Body of pancreas (tissue), 4 donors: ENCODE measurements at regions not wholly inside any gene's neighbourhood (a gene's known extent, or its start where the extent isn't known, plus 50 kb on each side); places are given as distances from the start of the nearest gene placed in this dataset.

Experiments
- ATAC-seq: fragments of 150-250 bp; one replicate; pipeline ENCODE4 v1.9.1; 2016
- DNase-seq, 4 donors: peaks; one replicate each; pipeline ENCODE4 v3.0.0-alpha.2; 2019
- H3K27ac ChIP-seq, 4 donors: fragments of 200-600 bp; sonication (generic); 1 replicate in 3 of 4; 2 replicates in 1 of 4; pipeline versions ENCODE4 v1.5.1 to v1.6.1; 2016 to 2019; ENCODE audit warnings: mild to moderate bottlenecking in 1 of 4, mixed read lengths in 1 of 4, moderate library complexity in 1 of 4
- H3K27me3 ChIP-seq, 2 donors: fragments of 200-600 bp; sonication (generic); one replicate each; pipeline ENCODE4 v1.6.0; 2016; ENCODE audit warnings: mild to moderate bottlenecking in 1 of 2
- H3K36me3 ChIP-seq, 2 donors: fragments of 200-600 bp; sonication (generic); replicated peaks in 1 of 2; 2 replicates each; pipeline ENCODE4 v1.5.1; 2016; ENCODE audit warnings: low read depth in 2 of 2; ENCODE audit not compliant: insufficient read depth in 1 of 2
- H3K4me1 ChIP-seq: fragments of 200-600 bp; sonication (generic); one replicate; pipeline ENCODE4 v1.6.0; 2016
- H3K4me3 ChIP-seq, 2 donors: fragments of 200-600 bp; sonication (generic); 1 replicate in 1 of 2; 2 replicates in 1 of 2; pipeline ENCODE4 v1.5.1; 2016 to 2019
- H3K9me3 ChIP-seq, 3 donors: fragments of 200-600 bp; sonication (generic); 1 replicate in 2 of 3; 2 replicates in 1 of 3; pipeline ENCODE4 v1.5.1; 2016
- CTCF ChIP-seq, 7 experiments: fragments of 450-650 bp in 4 of 7; fragments of 200-600 bp in 3 of 7; sonication (generic) in 3 of 7; IDR thresholded peaks; one replicate each; pipeline ENCODE4 v1.5.1; 2016 to 2019; ENCODE audit warnings: antibody characterized with exemption in 7 of 7
- POLR2A ChIP-seq, 3 donors: fragments of 450-650 bp; IDR thresholded peaks; one replicate each; pipeline ENCODE4 v1.6.1; 2016; ENCODE audit warnings: antibody characterized with exemption in 3 of 3, mild to moderate bottlenecking in 2 of 3
- WGBS, 2 donors: methylation state at CpG; one replicate each; pipeline ENCODE4 v1.1.5; 2017; 5-methylcytosine and 5-hydroxymethylcytosine counted together
- intact Hi-C: fragments of 100-400 bp; cut with DNase I; formaldehyde crosslinking; loops from one replicate; pipeline ENCODE4 v1.15.1; 2023

- no peak overlapping the region for H3K27ac ChIP-seq
- H3K36me3 ChIP-seq: no peaks in the 10 kb centered on the region
- no peak overlapping the region for H3K4me3 ChIP-seq
- intact Hi-C loops: no loop called here
- DNase-seq (peak in 3 of 4 donors; percentile 68 to 78 (median 75)), ATAC-seq (peak; percentile 60)
- WGBS, 2 donors: 43 to 49% methylated on average over 7 of the region's 7 CpGs
- no peaks in the 10 kb centered on the region for H3K9me3 ChIP-seq
- H3K27me3 ChIP-seq: no peaks in the 10 kb centered on the region
- peaks cover 18% of the 10 kb centered on the region for H3K4me1 ChIP-seq
- TF ChIP-seq CTCF (IDR thresholded peaks at IDR 0.05) (peak in 2 of 7 experiments; percentile 18 to 33), POLR2A (IDR thresholded peaks at IDR 0.05) (no peak)
These were observed 90.3 kb downstream of the VEGFA start for GRCh38 chr6:43860285-43860684.

- whole genome bisulfite sequencing, 2 donors: 92 to 94% methylated on average over 9 of the region's 9 CpGs
- Histone ChIP-seq H3K9me3 (no peaks in the 10 kb centered on the region), H3K4me3 (no peak overlapping the region), H3K27ac (no peak overlapping the region), H3K36me3 (no peaks in the 10 kb centered on the region), H3K4me1 (peaks cover 23% of the 10 kb centered on the region), H3K27me3 (no peaks in the 10 kb centered on the region)
- TF ChIP-seq CTCF (IDR thresholded peaks at IDR 0.05): no peak
- no peak for TF ChIP-seq POLR2A (IDR thresholded peaks at IDR 0.05)
- no peak for DNase-seq
- ATAC-seq: no peak
- intact Hi-C loops: loop anchor here (10.0 kb wide), 1 partner anchor 226 kb away; no protein-coding TSS in a partner anchor
These were observed 89.2 kb downstream of the VEGFA start for GRCh38 chr6:43859213-43859612.

GRCh38 chr6:43858161-43859153 lies 88.4 kb downstream of the VEGFA start:
- 85 to 88% methylated on average over 7 to 11 of the region's 11 CpGs for WGBS, 2 donors
- TF ChIP-seq POLR2A (IDR thresholded peaks at IDR 0.05) (no peak), CTCF (IDR thresholded peaks at IDR 0.05) (no peak)
- intact Hi-C loops: loop anchor here (10.0 kb wide), 1 partner anchor 226 kb away; no protein-coding TSS in a partner anchor

GRCh38 chr6:43856005-43856765 lies 86.2 kb downstream of the VEGFA start:
- Histone ChIP-seq H3K4me3 (no peak overlapping the region), H3K4me1 (peaks cover 18% of the 10 kb centered on the region), H3K27ac (peak overlapping the region in 2 of 4 donors; percentile 8 to 43), H3K36me3 (no peaks in the 10 kb centered on the region), H3K27me3 (no peaks in the 10 kb centered on the region), H3K9me3 (no peaks in the 10 kb centered on the region)
- peak; percentile 80 for ATAC-seq
- intact Hi-C loops: loop anchor here (10.0 kb wide), 1 partner anchor 229 kb away; no protein-coding TSS in a partner anchor
- WGBS, 2 donors: 47 to 65% methylated on average over 4 to 6 of the region's 6 CpGs
- TF ChIP-seq CTCF (IDR thresholded peaks at IDR 0.05) (peak; percentile 42 to 86 (median 77)), POLR2A (IDR thresholded peaks at IDR 0.05) (no peak)
- DNase-seq: peak; percentile 67 to 82 (median 78)

More at GRCh38 chr6:43858161-43859153, 88.4 kb downstream of the VEGFA start:
- no peak overlapping the region for H3K4me3 ChIP-seq
- DNase-seq: no peak
- no peak for ATAC-seq
- no peak overlapping the region for H3K27ac ChIP-seq
- no peaks in the 10 kb centered on the region for H3K9me3 ChIP-seq
- peaks cover 23% of the 10 kb centered on the region for H3K4me1 ChIP-seq
- no peaks in the 10 kb centered on the region for H3K36me3 ChIP-seq
- H3K27me3 ChIP-seq: no peaks in the 10 kb centered on the region
